Osteoblast (primary cell): ENCODE measurements at regions not wholly inside any gene's neighbourhood (a gene's known extent, or its start where the extent isn't known, plus 50 kb on each side); places are given as distances from the start of the nearest gene placed in this dataset.

Experiments
- DNase-seq: peaks from one replicate; pipeline ENCODE4 v3.0.0; 2011; ENCODE audit warnings: low spot score, mixed read lengths; ENCODE audit not compliant: insufficient read length; ENCODE audit errors: missing footprints
- H2AFZ ChIP-seq: 2 replicates; pipeline ENCODE4 v1.6.0; 2011; ENCODE audit warnings: mild to moderate bottlenecking, low read length
- H3K27ac ChIP-seq: 2 replicates; pipeline ENCODE4 v1.5.1; 2011; ENCODE audit warnings: mild to moderate bottlenecking, low read depth, low read length, moderate library complexity
- H3K27me3 ChIP-seq: 2 replicates; pipeline ENCODE4 v1.6.0; 2012; ENCODE audit warnings: mild to moderate bottlenecking, control low read depth, inconsistent platforms, low read length, moderate library complexity; ENCODE audit not compliant: insufficient read depth
- H3K36me3 ChIP-seq: 2 replicates; pipeline ENCODE4 v1.5.1; 2011; ENCODE audit warnings: mild to moderate bottlenecking, low read length, control low read depth, moderate library complexity; ENCODE audit not compliant: insufficient read depth
- H3K4me1 ChIP-seq: 2 replicates; pipeline ENCODE4 v1.5.1; 2011; ENCODE audit warnings: mild to moderate bottlenecking, low read length, control low read depth, moderate library complexity; ENCODE audit not compliant: insufficient read depth
- H3K4me2 ChIP-seq: 2 replicates; pipeline ENCODE4 v1.6.0; 2011; ENCODE audit warnings: mild to moderate bottlenecking, low read length; ENCODE audit not compliant: insufficient read depth
- H3K4me3 ChIP-seq: fragments of 200-600 bp; sonication (generic); 3 replicates; pipeline ENCODE4 v1.5.1; 2012; ENCODE audit warnings: mild to moderate bottlenecking, low read length, inconsistent platforms; ENCODE audit not compliant: insufficient read depth
- H3K79me2 ChIP-seq: 2 replicates; pipeline ENCODE4 v1.6.0; 2012; ENCODE audit warnings: mild to moderate bottlenecking, low read length, control low read depth, inconsistent platforms; ENCODE audit not compliant: insufficient read depth
- H3K9me3 ChIP-seq: 2 replicates; pipeline ENCODE4 v1.5.1; 2011; ENCODE audit warnings: low read depth, low read length, control low read depth
- H4K20me1 ChIP-seq: 2 replicates; pipeline ENCODE4 v1.6.0; 2012; ENCODE audit warnings: mild to moderate bottlenecking, low read length, control low read depth; ENCODE audit not compliant: insufficient read depth
- CTCF ChIP-seq: IDR thresholded peaks from 2 replicates; pipeline ENCODE4 v1.5.1; 2011; ENCODE audit warnings: mild to moderate bottlenecking, low read depth, low read length, moderate library complexity; ENCODE audit errors: extremely low read depth

DNA sequence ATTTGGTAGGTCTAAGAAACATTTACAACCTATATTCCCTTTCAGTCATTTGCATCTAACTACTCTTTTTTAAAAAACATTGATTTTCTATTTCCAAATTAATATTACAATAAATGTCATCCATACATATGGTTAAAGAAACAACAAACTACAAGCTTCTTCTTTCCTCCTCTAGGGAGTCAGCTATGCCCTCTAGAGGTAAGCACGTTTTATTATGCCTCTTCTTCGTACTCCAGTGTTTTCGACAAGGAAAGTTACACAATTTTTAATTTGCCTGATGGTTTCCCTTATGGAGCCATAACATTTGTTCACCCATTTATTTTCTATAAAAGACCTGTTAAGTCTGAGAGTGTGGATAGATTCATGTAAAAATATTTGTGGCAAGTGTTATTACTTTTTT lies 183.4 kb upstream of the CDH7 start:
- Histone ChIP-seq H2AFZ (no peak overlapping the region), H3K4me3 (no peak overlapping the region), H3K79me2 (no peaks in the 10 kb centered on the region), H3K36me3 (no peaks in the 10 kb centered on the region), H3K4me1 (no peaks in the 10 kb centered on the region), H3K27ac (no peak overlapping the region), H3K27me3 (no peaks in the 10 kb centered on the region), H3K4me2 (no peak overlapping the region), H4K20me1 (no peaks in the 10 kb centered on the region), H3K9me3 (no peaks in the 10 kb centered on the region)
- no peak for DNase-seq
- TF ChIP-seq CTCF, result no peak

DNA sequence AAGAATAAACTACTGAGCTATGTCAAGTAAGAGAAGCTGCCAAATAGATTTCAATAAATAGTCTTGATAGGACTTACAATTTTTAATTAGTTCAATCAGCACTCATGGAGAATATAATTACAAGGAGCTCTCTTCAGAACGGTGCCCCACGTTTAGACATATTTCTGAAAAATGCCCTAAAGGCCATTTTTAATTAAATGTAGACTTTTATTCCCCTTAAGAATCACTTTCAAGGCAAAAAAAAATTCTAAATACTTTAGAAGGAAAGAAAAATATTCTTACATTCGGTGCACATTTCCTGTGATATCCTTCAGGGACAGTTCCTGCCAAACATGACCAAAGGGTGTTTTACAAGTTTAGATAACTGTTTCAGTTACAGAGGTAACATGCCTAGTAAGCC lies 202.5 kb upstream of the CDH7 start:
- Histone ChIP-seq H3K4me1 (no peaks in the 10 kb centered on the region), H3K9me3 (peaks cover 7% of the 10 kb centered on the region), H3K27me3 (no peaks in the 10 kb centered on the region), H3K27ac (no peak overlapping the region), H3K4me2 (no peak overlapping the region), H4K20me1 (no peaks in the 10 kb centered on the region), H3K36me3 (no peaks in the 10 kb centered on the region), H2AFZ (no peak overlapping the region), H3K4me3 (no peak overlapping the region), H3K79me2 (no peaks in the 10 kb centered on the region)
- no peak for DNase-seq
- TF ChIP-seq CTCF, result no peak

DNA sequence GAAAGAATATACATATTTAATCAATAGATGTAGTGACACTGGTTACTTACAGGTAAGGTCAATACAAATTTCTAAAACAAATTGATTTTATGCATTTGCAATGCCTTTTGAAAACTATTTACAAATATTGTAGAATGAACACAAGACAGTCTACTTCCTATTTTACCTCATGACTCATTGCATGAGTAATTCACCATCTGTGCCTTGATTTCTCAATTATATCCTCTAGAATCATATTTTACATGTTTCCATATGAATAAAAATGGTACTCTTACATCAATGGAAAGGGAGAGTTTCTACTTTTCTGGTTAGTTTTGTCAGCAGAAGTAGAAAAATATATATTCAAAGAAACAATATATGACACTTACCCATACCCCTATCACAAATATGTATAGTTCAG lies 203.8 kb upstream of the CDH7 start:
- Histone ChIP-seq H2AFZ (no peak overlapping the region), H3K4me3 (no peak overlapping the region), H3K4me2 (no peak overlapping the region), H3K27me3 (no peaks in the 10 kb centered on the region), H4K20me1 (no peaks in the 10 kb centered on the region), H3K9me3 (peaks cover 7% of the 10 kb centered on the region), H3K27ac (no peak overlapping the region), H3K79me2 (no peaks in the 10 kb centered on the region), H3K4me1 (no peaks in the 10 kb centered on the region), H3K36me3 (no peaks in the 10 kb centered on the region)
- no peak for TF ChIP-seq CTCF
- DNase-seq, result no peak

DNA sequence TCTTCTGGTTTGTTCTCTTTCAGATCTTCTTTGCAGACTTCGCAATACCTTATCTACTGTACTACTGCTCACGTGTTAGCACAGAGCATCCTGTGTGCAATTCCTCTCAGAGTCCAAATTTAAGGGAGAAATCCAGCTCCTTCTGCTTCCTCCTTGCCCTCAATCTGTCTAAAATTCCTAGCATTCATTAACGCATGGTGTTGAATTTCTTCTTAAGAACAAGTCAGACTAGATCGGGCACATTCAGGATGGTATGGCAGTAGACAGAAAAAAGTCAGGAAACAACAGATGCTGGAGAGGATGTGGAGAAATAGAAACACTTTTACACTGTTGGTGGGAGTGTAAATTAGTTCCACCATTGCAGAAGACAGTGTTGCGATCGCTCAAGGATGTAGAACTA lies 206.1 kb upstream of the CDH7 start:
- H3K36me3 ChIP-seq, result no peaks in the 10 kb centered on the region
- H3K4me1 ChIP-seq, result no peaks in the 10 kb centered on the region
- TF ChIP-seq CTCF, result no peak
- H4K20me1 ChIP-seq, result no peaks in the 10 kb centered on the region
- no peaks in the 10 kb centered on the region for H3K27me3 ChIP-seq
- no peak overlapping the region for H3K4me2 ChIP-seq
- H3K9me3 ChIP-seq, result peaks cover 5% of the 10 kb centered on the region
- H3K79me2 ChIP-seq, result no peaks in the 10 kb centered on the region
- no peak overlapping the region for H3K4me3 ChIP-seq
- no peak overlapping the region for H3K27ac ChIP-seq
- no peak overlapping the region for H2AFZ ChIP-seq
- DNase-seq, result peak; percentile 18
